ENCODE measurements at regions not wholly inside any gene's neighbourhood (a gene's known extent, or its start where the extent isn't known, plus 50 kb on each side); places are given as distances from the start of the nearest gene placed in this dataset.

GRCh38 chr10:2831509-2831908, 235.8 kb upstream of the PFKP start:
- TF ChIP-seq CTCF (IDR thresholded peaks at IDR 0.05), result no peak
- Histone ChIP-seq H3K4me1 (no peaks in the 10 kb centered on the region), H3K27me3 (peaks cover 0 to 6% of the 10 kb centered on the region in 2 donors), H3K4me3 (no peak overlapping the region), H3K36me3 (no peaks in the 10 kb centered on the region), H3K27ac (no peak overlapping the region), H3K9me3 (peaks cover 0 to 9% (median 0%) of the 10 kb centered on the region in 3 donors)
- DNase-seq, result no peak
- intact Hi-C loops (cut with DNase I; ENCODE audit: low total_unique reads), result no loop called here

DNA sequence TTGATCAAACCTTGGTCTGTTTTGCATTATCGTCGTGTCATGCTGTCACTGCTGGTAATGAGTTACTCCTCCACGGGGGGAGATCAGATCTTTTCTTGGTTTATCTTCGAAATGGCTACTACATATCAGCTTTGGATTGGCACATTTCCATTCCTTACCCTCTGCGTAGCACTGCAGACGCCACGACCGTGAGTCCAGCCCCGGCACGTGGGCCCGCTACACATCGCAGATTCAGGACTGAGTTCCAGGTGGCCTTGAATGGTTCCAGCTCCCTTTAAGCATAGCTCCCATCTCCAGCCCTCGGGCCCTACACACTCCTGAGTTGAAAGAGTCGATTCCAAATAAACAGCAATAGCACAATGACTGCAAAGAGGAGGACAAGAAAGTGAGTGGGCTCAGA, 238.6 kb upstream of the PFKP start:
- Histone ChIP-seq H3K27ac (no peak overlapping the region), H3K4me1 (no peaks in the 10 kb centered on the region), H3K4me3 (no peak overlapping the region), H3K27me3 (peaks cover 0 to 6% of the 10 kb centered on the region in 2 donors), H3K36me3 (no peaks in the 10 kb centered on the region), H3K9me3 (peaks cover 0 to 9% (median 0%) of the 10 kb centered on the region in 3 donors)
- DNase-seq, result no peak
- intact Hi-C loops (cut with DNase I; ENCODE audit: low total_unique reads), result no loop called here
- TF ChIP-seq CTCF (IDR thresholded peaks at IDR 0.05), result no peak

DNA sequence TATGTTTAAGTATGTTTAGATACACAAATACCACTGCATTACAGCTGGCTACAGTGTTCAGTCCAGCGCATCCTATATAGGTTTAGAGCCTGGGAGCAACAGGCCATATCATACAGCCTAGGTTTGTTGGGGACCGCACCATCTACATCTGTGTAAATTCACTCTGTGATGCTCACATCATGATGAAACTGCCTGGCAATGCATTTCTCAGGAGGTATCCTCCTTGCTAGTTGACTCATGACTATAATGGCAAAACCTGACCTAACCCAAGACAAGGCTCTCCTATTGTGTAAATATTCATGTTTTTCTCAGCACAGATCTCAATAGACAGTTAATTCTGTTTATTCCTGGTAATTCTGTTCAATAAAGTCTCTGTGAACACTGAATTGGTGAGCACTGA, 240.7 kb upstream of the PFKP start:
- Histone ChIP-seq H3K27me3 (peaks cover 0 to 6% of the 10 kb centered on the region in 2 donors), H3K27ac (no peak overlapping the region), H3K9me3 (peaks cover 0 to 9% (median 0%) of the 10 kb centered on the region in 3 donors), H3K4me3 (no peak overlapping the region), H3K4me1 (no peaks in the 10 kb centered on the region), H3K36me3 (no peaks in the 10 kb centered on the region)
- intact Hi-C loops (cut with DNase I; ENCODE audit: low total_unique reads), result no loop called here
- no peak for DNase-seq
- TF ChIP-seq CTCF (IDR thresholded peaks at IDR 0.05), result no peak

GRCh38 chr10:2825841-2826240, 241.5 kb upstream of the PFKP start:
- H3K36me3 ChIP-seq, result no peaks in the 10 kb centered on the region
- H3K9me3 ChIP-seq, result peaks cover 0 to 9% (median 0%) of the 10 kb centered on the region in 3 donors
- H3K4me3 ChIP-seq, result no peak overlapping the region
- intact Hi-C loops (cut with DNase I; ENCODE audit: low total_unique reads), result no loop called here
- H3K27ac ChIP-seq, result no peak overlapping the region
- peaks cover 0 to 6% of the 10 kb centered on the region in 2 donors for H3K27me3 ChIP-seq
- H3K4me1 ChIP-seq, result no peaks in the 10 kb centered on the region
- DNase-seq, result no peak
- TF ChIP-seq CTCF (IDR thresholded peaks at IDR 0.05), result no peak

GRCh38 chr10:2817940-2818636, 249.3 kb upstream of the PFKP start:
- H3K9me3 ChIP-seq, result no peaks in the 10 kb centered on the region
- no peaks in the 10 kb centered on the region for H3K27me3 ChIP-seq
- H3K4me1 ChIP-seq, result no peaks in the 10 kb centered on the region
- no peak overlapping the region for H3K4me3 ChIP-seq
- DNase-seq, result no peak
- no peaks in the 10 kb centered on the region for H3K36me3 ChIP-seq
- intact Hi-C loops (cut with DNase I; ENCODE audit: low total_unique reads), result no loop called here
- no peak for TF ChIP-seq CTCF (IDR thresholded peaks at IDR 0.05)
- H3K27ac ChIP-seq, result no peak overlapping the region

Measured in tibial artery (tissue), 4 donors.